Endothelial cell of umbilical vein (primary cell): ENCODE measurements at regions not wholly inside any gene's neighbourhood (a gene's known extent, or its start where the extent isn't known, plus 50 kb on each side); places are given as distances from the start of the nearest gene placed in this dataset.

Source experiments
- BruUV-seq: library from RNA; stranded (reverse); fragments of 400-500 nt; replicated peaks from 2 replicates; lab custom pipeline; 2021; lab: Mats Ljungman, UMichigan
- CTCF ChIA-PET: fragments of 300-600, 350-600 bp; sonication (Branson Sonifier 250); formaldehyde crosslinking; loops from one replicate; lab custom pipeline; 2021; ENCODE audit warnings: antibody characterized with exemption, inconsistent platforms; lab: Charles Lee
- POLR2A ChIA-PET: fragments of 300-600, 350-600 bp; sonication (Branson Sonifier 250); formaldehyde crosslinking; loops from one replicate; lab custom pipeline; 2021; ENCODE audit warnings: antibody characterized with exemption, inconsistent platforms; lab: Charles Lee
- DNase-seq: peaks from one replicate; pipeline ENCODE4 v3.0.0-alpha.2; 2011; ENCODE audit warnings: low read depth, low spot score
- FAIRE-seq: peaks from 2 replicates; lab custom pipeline; 2011; peaks lifted over from hg19 to GRCh38; lab: Jason Lieb, UNC
- H2AFZ ChIP-seq: 2 replicates; pipeline ENCODE4 v1.6.0; 2012; ENCODE audit warnings: low read depth, low read length, control low read depth, inconsistent platforms
- H3K27ac ChIP-seq: 2 replicates; pipeline ENCODE4 v1.5.1; 2011; ENCODE audit warnings: low read depth, mild to moderate bottlenecking, control low read depth, low read length, moderate library complexity; ENCODE audit not compliant: insufficient read depth
- H3K27me3 ChIP-seq, 2 experiments: 2 replicates each; pipeline versions ENCODE4 v1.6.0 to v1.6.1; 2011; ENCODE audit warnings: low read length in 2 of 2, mixed read lengths in 1 of 2; ENCODE audit not compliant: control insufficient read depth in 2 of 2, insufficient read depth in 2 of 2
- H3K36me3 ChIP-seq, 2 experiments: 2 replicates in 1 of 2; 3 replicates in 1 of 2; pipeline ENCODE4 v1.5.1; 2011; ENCODE audit warnings: low read length in 2 of 2, mild to moderate bottlenecking in 1 of 2, moderate library complexity in 1 of 2; ENCODE audit not compliant: control insufficient read depth in 2 of 2, insufficient read depth in 2 of 2; ENCODE audit errors: extremely low read depth in 1 of 2
- H3K4me1 ChIP-seq: 3 replicates; pipeline ENCODE4 v1.5.1; 2011; ENCODE audit warnings: mild to moderate bottlenecking, low read length; ENCODE audit not compliant: control insufficient read depth, insufficient read depth; ENCODE audit errors: extremely low read depth
- H3K4me2 ChIP-seq: 2 replicates; pipeline ENCODE4 v1.6.1; 2011; ENCODE audit warnings: low read length, control low read depth, mixed read lengths; ENCODE audit not compliant: insufficient read depth
- H3K4me3 ChIP-seq, 3 experiments: fragments of 200-600 bp in 1 of 3; sonication (generic), shearing (Covaris generic) in 1 of 3; replicated peaks in 1 of 3; 2 replicates each; pipeline ENCODE4 v1.5.1; 2011 to 2016; ENCODE audit warnings: control low read depth in 3 of 3, low read length in 3 of 3, mild to moderate bottlenecking in 2 of 3, inconsistent platforms in 1 of 3, low read depth in 1 of 3, moderate library complexity in 1 of 3; ENCODE audit not compliant: insufficient read depth in 1 of 3
- H3K79me2 ChIP-seq: 2 replicates; pipeline ENCODE4 v1.6.0; 2012; ENCODE audit warnings: low read length, inconsistent platforms; ENCODE audit not compliant: control insufficient read depth, insufficient read depth
- H3K9ac ChIP-seq: replicated peaks from 2 replicates; pipeline ENCODE3; 2011; ENCODE audit warnings: low read length, control low read depth; ENCODE audit not compliant: insufficient read depth; ENCODE audit errors: extremely low read depth
- H3K9me1 ChIP-seq: replicated peaks from 3 replicates; pipeline ENCODE4 v1.6.0; 2011; ENCODE audit warnings: mild to moderate bottlenecking, low read length; ENCODE audit not compliant: control insufficient read depth, insufficient read depth; ENCODE audit errors: extremely low read depth
- H3K9me3 ChIP-seq: replicated peaks from 2 replicates; pipeline ENCODE4 v1.5.1; 2012; ENCODE audit warnings: low read length, inconsistent platforms; ENCODE audit not compliant: control insufficient read depth, insufficient read depth
- H4K20me1 ChIP-seq: replicated peaks from 2 replicates; pipeline ENCODE3; 2011; ENCODE audit warnings: mild to moderate bottlenecking, low read length; ENCODE audit not compliant: control insufficient read depth, insufficient read depth; ENCODE audit errors: extremely low read depth
- CTCF ChIP-seq, 2 donors: IDR thresholded peaks; 1 replicate in 1 of 2; 2 replicates in 1 of 2; pipeline ENCODE4 v1.5.1; 2011; ENCODE audit warnings: low read length in 2 of 2, mild to moderate bottlenecking in 2 of 2, moderate library complexity in 2 of 2, control low read depth in 1 of 2, inconsistent platforms in 1 of 2, low read depth in 1 of 2; ENCODE audit not compliant: insufficient read depth in 1 of 2; ENCODE audit errors: extremely low read depth in 1 of 2
- EZH2 ChIP-seq: IDR thresholded peaks from 2 replicates; pipeline ENCODE4 v1.6.1; 2012; ENCODE audit warnings: borderline replicate concordance, low read depth, mild to moderate bottlenecking, moderate library complexity, low read length, inconsistent platforms; ENCODE audit not compliant: severe bottlenecking
- FOS ChIP-seq: IDR thresholded peaks from 2 replicates; pipeline ENCODE4 v1.6.1; 2011; ENCODE audit warnings: mild to moderate bottlenecking, low read length, moderate library complexity, borderline replicate concordance; ENCODE audit not compliant: insufficient read depth
- GATA2 ChIP-seq: IDR thresholded peaks from 2 replicates; pipeline ENCODE4 v1.7.0; 2011; ENCODE audit warnings: low read depth, mild to moderate bottlenecking, moderate library complexity, mixed read lengths, low read length; ENCODE audit not compliant: insufficient read length, insufficient read depth
- JUN ChIP-seq: IDR thresholded peaks from 2 replicates; pipeline ENCODE4 v1.6.1; 2011; ENCODE audit warnings: borderline replicate concordance, low read depth; ENCODE audit not compliant: insufficient read length, insufficient read depth
- MAX ChIP-seq: IDR thresholded peaks from 2 replicates; pipeline ENCODE4 v1.6.1; 2011; ENCODE audit not compliant: insufficient read depth, insufficient read length
- MYC ChIP-seq: IDR thresholded peaks from one replicate; pipeline ENCODE4 v1.6.1; 2011; ENCODE audit warnings: mild to moderate bottlenecking, low read depth, low read length
- POLR2A ChIP-seq: IDR thresholded peaks from 2 replicates; pipeline ENCODE4 v1.6.1; 2012; ENCODE audit warnings: low read depth, mild to moderate bottlenecking, control low read depth, low read length
- POLR2AphosphoS5 ChIP-seq: IDR thresholded peaks from 2 replicates; pipeline ENCODE4 v1.6.1; 2012; ENCODE audit warnings: low read depth, mild to moderate bottlenecking, control low read depth, low read length, moderate library complexity; ENCODE audit not compliant: insufficient read depth
- dilution Hi-C: fragments of 300-500 bp; cut with MboI; formaldehyde crosslinking; loops from one replicate; pipeline ENCODE4 v1.15.0; 2019; ENCODE audit warnings: low sequenced_read_pairs; ENCODE audit not compliant: extremely low pct_ligation_motif_present
- intact Hi-C: fragments of 100-400 bp; cut with micrococcal nuclease; formaldehyde crosslinking; loops from one replicate; pipeline ENCODE4 v1.10.0; 2022

- no peak overlapping the region for H3K4me2 ChIP-seq
- H2AFZ ChIP-seq, result no peak overlapping the region
- H3K4me1 ChIP-seq, result no peaks in the 10 kb centered on the region
- no peaks in the 10 kb centered on the region for H3K79me2 ChIP-seq
- ChIA-PET POLR2A (no interaction called here), CTCF (no interaction called here)
- BruUV-seq, result no TSS peak
- DNase-seq (no peak), FAIRE-seq (no peak)
- no peak overlapping the region for H3K27ac ChIP-seq
- no peaks in the 10 kb centered on the region for H3K27me3 ChIP-seq
- no peaks in the 10 kb centered on the region for H3K9me1 ChIP-seq
- no peaks in the 10 kb centered on the region for H3K36me3 ChIP-seq
- H4K20me1 ChIP-seq, result no peaks in the 10 kb centered on the region
- no peak for TF ChIP-seq POLR2A
- no peak for TF ChIP-seq CTCF (IDR thresholded peaks at IDR 0.05; ENCODE audit: extremely low read depth in 1 of 2, insufficient read depth in 1 of 2, low read depth in 1 of 2, low read length in 2 of 2)
- TF ChIP-seq POLR2AphosphoS5, result no peak
- TF ChIP-seq EZH2, result no peak
- TF ChIP-seq MYC, result no peak
- TF ChIP-seq GATA2, result no peak
- H3K9me3 ChIP-seq, result no peaks in the 10 kb centered on the region
- no peak overlapping the region for H3K9ac ChIP-seq
- H3K4me3 ChIP-seq, result no peak overlapping the region
- intact Hi-C loops, result no loop called here
- dilution Hi-C loops, result no loop called here
Observed at GRCh38 chr5:35360671-35361070, 130.4 kb upstream of the PRLR start.

- no peak overlapping the region for H3K4me2 ChIP-seq
- TF ChIP-seq MYC (no peak), POLR2AphosphoS5 (no peak), JUN (no peak), MAX (no peak), GATA2 (no peak), EZH2 (no peak), FOS (no peak), POLR2A (no peak), CTCF (IDR thresholded peaks at IDR 0.05; ENCODE audit: extremely low read depth in 1 of 2, insufficient read depth in 1 of 2, low read depth in 1 of 2, low read length in 2 of 2) (no peak)
- ChIA-PET CTCF (no interaction called here), POLR2A (no interaction called here)
- H3K9ac ChIP-seq, result no peak overlapping the region
- H3K27me3 ChIP-seq, result no peaks in the 10 kb centered on the region
- intact Hi-C loops (no loop called here), dilution Hi-C loops (no loop called here)
- H3K4me1 ChIP-seq, result no peaks in the 10 kb centered on the region
- no peak overlapping the region for H2AFZ ChIP-seq
- BruUV-seq, result no TSS peak
- DNase-seq, result no peak
- no peaks in the 10 kb centered on the region for H3K79me2 ChIP-seq
- no peak overlapping the region for H3K4me3 ChIP-seq
- FAIRE-seq, result no peak
- H4K20me1 ChIP-seq, result no peaks in the 10 kb centered on the region
- H3K9me3 ChIP-seq, result no peaks in the 10 kb centered on the region
- H3K36me3 ChIP-seq, result no peaks in the 10 kb centered on the region
- H3K27ac ChIP-seq, result no peak overlapping the region
- H3K9me1 ChIP-seq, result no peaks in the 10 kb centered on the region
Observed at GRCh38 chr5:35359859-35360258, 129.6 kb upstream of the PRLR start.
